Activated T-helper 2 cell treated with anti-CD3 and anti-CD28 coated beads, Interferon-gamma antibody, Interleukin-2, Interleukin-4, amounts not matched to agents 10 μg/mL and 5 μg/mL and 100 μg/mL, durations not matched to agents 14 hours and 24 hours and 36 hours (primary cell): ENCODE measurements at regions not wholly inside any gene's neighbourhood (a gene's known extent, or its start where the extent isn't known, plus 50 kb on each side); places are given as distances from the start of the nearest gene placed in this dataset.
"Not testable (repeated sequence)": the region's sequence is repeated elsewhere in the genome, so short reads cannot be mapped to it uniquely, and the experiment has no call there.

ENCODE experiments used
- DNase-seq: peaks from one replicate; pipeline ENCODE4 v3.0.0; 2021; ENCODE audit warnings: low spot score
- H3K27ac Mint-ChIP-seq: one replicate; pipeline ENCODE4 v1.8.0; 2021; ENCODE audit warnings: mixed read lengths
- H3K27me3 Mint-ChIP-seq: one replicate; pipeline ENCODE4 v1.8.0; 2021; ENCODE audit warnings: low read depth, mixed read lengths
- H3K36me3 Mint-ChIP-seq: one replicate; pipeline ENCODE4 v1.8.0; 2021; ENCODE audit warnings: low read depth, mixed read lengths
- H3K4me1 Mint-ChIP-seq: one replicate; pipeline ENCODE4 v1.8.0; 2021; ENCODE audit warnings: low read depth, mixed read lengths
- H3K4me3 Mint-ChIP-seq: one replicate; pipeline ENCODE4 v1.8.0; 2021; ENCODE audit warnings: low read depth, mild to moderate bottlenecking, moderate library complexity, mixed read lengths
- H3K9me3 Mint-ChIP-seq: one replicate; pipeline ENCODE4 v1.8.0; 2021; ENCODE audit warnings: mixed read lengths
- intact Hi-C: fragments of 100-400 bp; cut with micrococcal nuclease; formaldehyde crosslinking; loops from one replicate; pipeline ENCODE4 v1.15.1; 2023

GRCh38 chr4:189707227-189707626 lies 233.4 kb upstream of the FRG1 start:
- H3K4me3 Mint-ChIP-seq, H3K36me3 Mint-ChIP-seq, H3K9me3 Mint-ChIP-seq, H3K4me1 Mint-ChIP-seq, H3K27me3 Mint-ChIP-seq, DNase-seq, intact Hi-C loops, H3K27ac Mint-ChIP-seq: not testable (repeated sequence)

GRCh38 chr4:189711956-189712355 lies 228.7 kb upstream of the FRG1 start:
- intact Hi-C loops, H3K27ac Mint-ChIP-seq, H3K36me3 Mint-ChIP-seq, H3K27me3 Mint-ChIP-seq, H3K4me3 Mint-ChIP-seq, H3K9me3 Mint-ChIP-seq, H3K4me1 Mint-ChIP-seq, DNase-seq: not testable (repeated sequence)

- H3K4me3 Mint-ChIP-seq, H3K9me3 Mint-ChIP-seq, H3K36me3 Mint-ChIP-seq, DNase-seq, intact Hi-C loops, H3K27me3 Mint-ChIP-seq, H3K27ac Mint-ChIP-seq, H3K4me1 Mint-ChIP-seq: not testable (repeated sequence)
These were observed 219.4 kb upstream of the FRG1 start for GRCh38 chr4:189721016-189721993.

- H3K27me3 Mint-ChIP-seq, H3K9me3 Mint-ChIP-seq: not testable (repeated sequence)
These were observed 218.2 kb upstream of the FRG1 start for GRCh38 chr4:189722324-189723003.

GRCh38 chr4:189727982-189728638 lies 212.6 kb upstream of the FRG1 start:
- H3K4me1 Mint-ChIP-seq, intact Hi-C loops, H3K36me3 Mint-ChIP-seq, H3K4me3 Mint-ChIP-seq, DNase-seq, H3K9me3 Mint-ChIP-seq, H3K27me3 Mint-ChIP-seq, H3K27ac Mint-ChIP-seq: not testable (repeated sequence)

More at GRCh38 chr4:189722324-189723003, 218.2 kb upstream of the FRG1 start:
- H3K4me3 Mint-ChIP-seq, intact Hi-C loops, H3K4me1 Mint-ChIP-seq, H3K27ac Mint-ChIP-seq, H3K36me3 Mint-ChIP-seq, DNase-seq: not testable (repeated sequence)

GRCh38 chr4:189731989-189732388 lies 208.7 kb upstream of the FRG1 start:
- H3K4me1 Mint-ChIP-seq, H3K4me3 Mint-ChIP-seq, intact Hi-C loops, H3K9me3 Mint-ChIP-seq, DNase-seq, H3K27me3 Mint-ChIP-seq, H3K27ac Mint-ChIP-seq, H3K36me3 Mint-ChIP-seq: not testable (repeated sequence)

- H3K36me3 Mint-ChIP-seq, H3K27ac Mint-ChIP-seq, intact Hi-C loops, H3K4me1 Mint-ChIP-seq, DNase-seq, H3K9me3 Mint-ChIP-seq, H3K27me3 Mint-ChIP-seq, H3K4me3 Mint-ChIP-seq: not testable (repeated sequence)
These were observed 207.2 kb upstream of the FRG1 start for GRCh38 chr4:189733507-189733906.

- H3K36me3 Mint-ChIP-seq, DNase-seq, H3K4me3 Mint-ChIP-seq, H3K27ac Mint-ChIP-seq, H3K4me1 Mint-ChIP-seq, intact Hi-C loops, H3K27me3 Mint-ChIP-seq, H3K9me3 Mint-ChIP-seq: not testable (repeated sequence)
These were observed 205.9 kb upstream of the FRG1 start for GRCh38 chr4:189734648-189735267.

GRCh38 chr4:189736656-189737055 lies 204.0 kb upstream of the FRG1 start:
- DNase-seq, H3K36me3 Mint-ChIP-seq, intact Hi-C loops, H3K4me1 Mint-ChIP-seq, H3K27me3 Mint-ChIP-seq, H3K4me3 Mint-ChIP-seq, H3K9me3 Mint-ChIP-seq, H3K27ac Mint-ChIP-seq: not testable (repeated sequence)

GRCh38 chr4:189740118-189740517 lies 200.6 kb upstream of the FRG1 start:
- H3K4me3 Mint-ChIP-seq, intact Hi-C loops, H3K27me3 Mint-ChIP-seq, H3K27ac Mint-ChIP-seq, H3K36me3 Mint-ChIP-seq, H3K9me3 Mint-ChIP-seq, DNase-seq, H3K4me1 Mint-ChIP-seq: not testable (repeated sequence)

GRCh38 chr4:189740873-189741272 lies 199.8 kb upstream of the FRG1 start:
- Mint-ChIP-seq H3K27ac (no peak overlapping the region), H3K4me3 (no peak overlapping the region), H3K36me3 (no peaks in the 10 kb centered on the region), H3K9me3 (no peaks in the 10 kb centered on the region), H3K4me1 (no peaks in the 10 kb centered on the region), H3K27me3 (no peaks in the 10 kb centered on the region)
- DNase-seq: no peak
- intact Hi-C loops: no loop called here

GRCh38 chr4:189753092-189753491 lies 187.6 kb upstream of the FRG1 start:
- H3K27ac Mint-ChIP-seq, DNase-seq, intact Hi-C loops, H3K27me3 Mint-ChIP-seq, H3K4me3 Mint-ChIP-seq, H3K4me1 Mint-ChIP-seq, H3K36me3 Mint-ChIP-seq: not testable (repeated sequence)
- peaks cover 13% of the 10 kb centered on the region for H3K9me3 Mint-ChIP-seq
